Trophoblast cell (in vitro differentiated cells and primary cell): ENCODE measurements at regions not wholly inside any gene's neighbourhood (a gene's known extent, or its start where the extent isn't known, plus 50 kb on each side); places are given as distances from the start of the nearest gene placed in this dataset.
A peak's percentile ranks its signal among the peaks of the same experiment; 100 is the strongest.

Experiments
- DNase-seq, 2 donors: peaks; one replicate each; pipeline ENCODE4 v3.0.0-alpha.2; 2016
- H2AFZ ChIP-seq: 2 replicates; pipeline ENCODE4 v1.6.1; 2013; ENCODE audit warnings: low read length, moderate library complexity, mild to moderate bottlenecking; ENCODE audit not compliant: insufficient read depth, poor library complexity
- H2AK5ac ChIP-seq: 2 replicates; pipeline ENCODE4 v1.6.1; 2013; ENCODE audit warnings: mild to moderate bottlenecking, low read length
- H2BK120ac ChIP-seq: 2 replicates; pipeline ENCODE4 v1.6.1; 2013; ENCODE audit warnings: low read length, mild to moderate bottlenecking, moderate library complexity; ENCODE audit not compliant: insufficient read depth, poor library complexity
- H2BK12ac ChIP-seq: 2 replicates; pipeline ENCODE4 v1.6.1; 2013; ENCODE audit warnings: mild to moderate bottlenecking, low read length, moderate library complexity
- H2BK5ac ChIP-seq: 2 replicates; pipeline ENCODE4 v1.6.1; 2013; ENCODE audit warnings: low read length, low read depth, moderate library complexity, mild to moderate bottlenecking; ENCODE audit not compliant: poor library complexity
- H3K14ac ChIP-seq: 2 replicates; pipeline ENCODE4 v1.6.1; 2013; ENCODE audit warnings: mild to moderate bottlenecking, low read length
- H3K18ac ChIP-seq: 2 replicates; pipeline ENCODE4 v1.6.1; 2013; ENCODE audit warnings: mild to moderate bottlenecking, low read length
- H3K23ac ChIP-seq: 2 replicates; pipeline ENCODE4 v1.6.1; 2013; ENCODE audit warnings: low read length
- H3K27ac ChIP-seq: 2 replicates; pipeline ENCODE4 v1.5.1; 2013; ENCODE audit warnings: low read depth, mild to moderate bottlenecking, inconsistent platforms, low read length, moderate library complexity
- H3K27me3 ChIP-seq: 2 replicates; pipeline ENCODE4 v1.6.1; 2013; ENCODE audit warnings: inconsistent platforms, mild to moderate bottlenecking, low read length, moderate library complexity; ENCODE audit not compliant: insufficient read depth
- H3K36me3 ChIP-seq, 2 experiments: 1 replicate in 1 of 2; 2 replicates in 1 of 2; pipeline ENCODE4 v1.6.1; 2013; ENCODE audit warnings: low read length in 2 of 2, mild to moderate bottlenecking in 2 of 2, moderate library complexity in 1 of 2; ENCODE audit not compliant: insufficient read depth in 2 of 2, control insufficient read depth in 1 of 2
- H3K4ac ChIP-seq: 2 replicates; pipeline ENCODE4 v1.6.1; 2013; ENCODE audit warnings: low read depth, mild to moderate bottlenecking, low read length, moderate library complexity
- H3K4me1 ChIP-seq, 2 experiments: 1 replicate in 1 of 2; 2 replicates in 1 of 2; pipeline ENCODE4 v1.6.1; 2013; ENCODE audit warnings: low read length in 2 of 2, mild to moderate bottlenecking in 2 of 2, moderate library complexity in 1 of 2; ENCODE audit not compliant: insufficient read depth in 2 of 2, control insufficient read depth in 1 of 2
- H3K4me2 ChIP-seq: 2 replicates; pipeline ENCODE4 v1.6.1; 2013; ENCODE audit warnings: inconsistent platforms, mild to moderate bottlenecking, low read length, moderate library complexity
- H3K4me3 ChIP-seq: 2 replicates; pipeline ENCODE4 v1.5.1; 2013; ENCODE audit warnings: mild to moderate bottlenecking, low read depth, low read length, inconsistent platforms
- H3K79me1 ChIP-seq: one replicate; pipeline ENCODE4 v1.6.1; 2013; ENCODE audit warnings: low read length
- H3K79me2 ChIP-seq: 2 replicates; pipeline ENCODE4 v1.6.1; 2013; ENCODE audit warnings: low read length, mild to moderate bottlenecking; ENCODE audit not compliant: control insufficient read depth, insufficient read depth, poor library complexity
- H3K9ac ChIP-seq: 2 replicates; pipeline ENCODE4 v1.6.1; 2013; ENCODE audit warnings: mild to moderate bottlenecking, low read length
- H3K9me3 ChIP-seq: 2 replicates; pipeline ENCODE4 v1.6.1; 2013; ENCODE audit warnings: low read depth, mild to moderate bottlenecking, control low read depth, inconsistent platforms, low read length; ENCODE audit not compliant: insufficient read depth
- H4K12ac ChIP-seq: 2 replicates; pipeline ENCODE4 v1.6.1; 2013; ENCODE audit warnings: low read depth, mild to moderate bottlenecking, low read length, moderate library complexity
- H4K8ac ChIP-seq: 2 replicates; pipeline ENCODE4 v1.6.1; 2013; ENCODE audit warnings: low read depth, mild to moderate bottlenecking, low read length, moderate library complexity
- H4K91ac ChIP-seq: one replicate; pipeline ENCODE4 v1.6.1; 2013; ENCODE audit warnings: low read depth, mild to moderate bottlenecking, low read length, moderate library complexity
- whole genome bisulfite sequencing: extraction: QIAGEN DNeasy Blood & Tissue Kit; methylation state at CpG from one replicate; pipeline ENCODE4 v1.1.7; 2013; ENCODE audit warnings: missing lambda C conversion rate; ENCODE audit not compliant: insufficient read length, insufficient coverage; ENCODE audit errors: extremely low coverage; 5-methylcytosine and 5-hydroxymethylcytosine counted together

- no peak for DNase-seq
- WGBS: no CpG with 5 or more reads among the region's 3 CpGs
- Histone ChIP-seq H4K91ac (no peak overlapping the region), H3K27me3 (no peaks in the 10 kb centered on the region), H2BK12ac (peak overlapping the region; percentile 73), H4K12ac (no peak overlapping the region), H3K4me2 (no peak overlapping the region), H3K18ac (no peak overlapping the region), H4K8ac (no peak overlapping the region), H3K4me1 (no peaks in the 10 kb centered on the region), H3K4me3 (no peak overlapping the region), H3K79me1 (peaks cover 7% of the 10 kb centered on the region), H2BK5ac (no peak overlapping the region), H2AK5ac (peak overlapping the region; percentile 91), H2AFZ (no peak overlapping the region), H3K9me3 (no peaks in the 10 kb centered on the region), H3K79me2 (no peaks in the 10 kb centered on the region), H2BK120ac (no peak overlapping the region), H3K9ac (no peak overlapping the region), H3K4ac (no peak overlapping the region), H3K27ac (no peak overlapping the region), H3K36me3 (no peaks in the 10 kb centered on the region), H3K23ac (no peak overlapping the region), H3K14ac (no peak overlapping the region)
Observed at GRCh38 chr12:90237841-90238240, 529.2 kb upstream of the ATP2B1 start.

GRCh38 chr12:90235642-90236041, 527.0 kb upstream of the ATP2B1 start:
- H3K27me3 ChIP-seq: no peaks in the 10 kb centered on the region
- H3K9ac ChIP-seq: no peak overlapping the region
- no peaks in the 10 kb centered on the region for H3K79me2 ChIP-seq
- H3K14ac ChIP-seq: no peak overlapping the region
- no peaks in the 10 kb centered on the region for H3K4me1 ChIP-seq
- H3K27ac ChIP-seq: no peak overlapping the region
- no peaks in the 10 kb centered on the region for H3K9me3 ChIP-seq
- no peak overlapping the region for H2BK5ac ChIP-seq
- no peak overlapping the region for H4K8ac ChIP-seq
- no peak overlapping the region for H2AFZ ChIP-seq
- no peak overlapping the region for H4K91ac ChIP-seq
- no peak overlapping the region for H2AK5ac ChIP-seq
- H2BK12ac ChIP-seq: no peak overlapping the region
- H3K4me2 ChIP-seq: no peak overlapping the region
- H3K4ac ChIP-seq: no peak overlapping the region
- no peak overlapping the region for H4K12ac ChIP-seq
- no CpG with 5 or more reads among the region's 1 CpG for WGBS
- no peak overlapping the region for H3K4me3 ChIP-seq
- DNase-seq: no peak
- no peaks in the 10 kb centered on the region for H3K36me3 ChIP-seq
- H2BK120ac ChIP-seq: no peak overlapping the region
- H3K23ac ChIP-seq: no peak overlapping the region
- no peak overlapping the region for H3K18ac ChIP-seq
- H3K79me1 ChIP-seq: peaks cover 9% of the 10 kb centered on the region

- no peak overlapping the region for H2AK5ac ChIP-seq
- H3K27ac ChIP-seq: no peak overlapping the region
- no peak overlapping the region for H3K4ac ChIP-seq
- H2BK5ac ChIP-seq: peak overlapping the region; percentile 36
- H3K14ac ChIP-seq: no peak overlapping the region
- H3K9ac ChIP-seq: no peak overlapping the region
- no peak overlapping the region for H3K4me2 ChIP-seq
- no peak overlapping the region for H4K12ac ChIP-seq
- no peaks in the 10 kb centered on the region for H3K27me3 ChIP-seq
- peak overlapping the region; percentile 41 for H4K91ac ChIP-seq
- no peaks in the 10 kb centered on the region for H3K79me2 ChIP-seq
- H2BK12ac ChIP-seq: peak overlapping the region; percentile 67
- peak; percentile 57 to 77 for DNase-seq
- H3K36me3 ChIP-seq: no peaks in the 10 kb centered on the region
- H3K23ac ChIP-seq: no peak overlapping the region
- no CpG with 5 or more reads among the region's 2 CpGs for WGBS
- peaks cover 9% of the 10 kb centered on the region for H3K79me1 ChIP-seq
- no peaks in the 10 kb centered on the region for H3K9me3 ChIP-seq
- H4K8ac ChIP-seq: no peak overlapping the region
- H2AFZ ChIP-seq: no peak overlapping the region
- peak overlapping the region; percentile 36 for H2BK120ac ChIP-seq
- H3K4me3 ChIP-seq: no peak overlapping the region
- no peak overlapping the region for H3K18ac ChIP-seq
- H3K4me1 ChIP-seq: no peaks in the 10 kb centered on the region
Observed at GRCh38 chr12:90234472-90234871, 525.8 kb upstream of the ATP2B1 start.

- no peak overlapping the region for H2AFZ ChIP-seq
- no peak overlapping the region for H3K23ac ChIP-seq
- no peak overlapping the region for H4K91ac ChIP-seq
- no CpG with 5 or more reads among the region's 6 CpGs for WGBS
- no peak overlapping the region for H3K4me3 ChIP-seq
- DNase-seq: peak; percentile 12 to 50
- no peak overlapping the region for H4K12ac ChIP-seq
- H3K4me1 ChIP-seq: no peaks in the 10 kb centered on the region
- H3K27ac ChIP-seq: no peak overlapping the region
- no peak overlapping the region for H4K8ac ChIP-seq
- H3K36me3 ChIP-seq: no peaks in the 10 kb centered on the region
- H3K79me1 ChIP-seq: peaks cover 9% of the 10 kb centered on the region
- no peak overlapping the region for H2AK5ac ChIP-seq
- no peaks in the 10 kb centered on the region for H3K27me3 ChIP-seq
- H3K9me3 ChIP-seq: no peaks in the 10 kb centered on the region
- no peaks in the 10 kb centered on the region for H3K79me2 ChIP-seq
- no peak overlapping the region for H2BK12ac ChIP-seq
- no peak overlapping the region for H3K4ac ChIP-seq
- H2BK5ac ChIP-seq: no peak overlapping the region
- H3K4me2 ChIP-seq: no peak overlapping the region
- no peak overlapping the region for H3K9ac ChIP-seq
- no peak overlapping the region for H3K14ac ChIP-seq
- H2BK120ac ChIP-seq: no peak overlapping the region
- H3K18ac ChIP-seq: no peak overlapping the region
Observed at GRCh38 chr12:90233168-90234100, 524.8 kb upstream of the ATP2B1 start.
